ENCODE measurements at regions not wholly inside any gene's neighbourhood (a gene's known extent, or its start where the extent isn't known, plus 50 kb on each side); places are given as distances from the start of the nearest gene placed in this dataset.

DNA sequence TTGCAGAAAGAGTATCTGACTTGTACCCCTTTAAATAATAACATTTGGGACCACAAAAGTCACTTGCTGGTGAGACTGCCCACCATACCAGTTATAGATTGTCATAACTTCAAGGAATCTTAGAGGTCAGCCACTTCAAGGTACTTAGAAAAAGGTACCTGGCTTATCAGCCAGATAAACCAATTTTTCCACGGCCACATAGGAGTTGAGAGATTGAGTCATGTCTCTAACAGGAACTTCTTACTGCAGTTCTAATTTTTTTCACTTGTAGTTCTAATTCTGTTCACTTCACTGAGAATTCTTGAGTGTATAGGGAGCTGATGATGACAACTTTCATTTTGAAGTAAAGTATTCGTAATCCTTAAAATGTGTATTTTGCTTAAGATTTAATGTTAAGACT is 317.1 kb upstream of the CBLB start:
- intact Hi-C loops (cut with DNase I), result no loop called here
- DNase-seq (no peak), ATAC-seq (no peak)

DNA sequence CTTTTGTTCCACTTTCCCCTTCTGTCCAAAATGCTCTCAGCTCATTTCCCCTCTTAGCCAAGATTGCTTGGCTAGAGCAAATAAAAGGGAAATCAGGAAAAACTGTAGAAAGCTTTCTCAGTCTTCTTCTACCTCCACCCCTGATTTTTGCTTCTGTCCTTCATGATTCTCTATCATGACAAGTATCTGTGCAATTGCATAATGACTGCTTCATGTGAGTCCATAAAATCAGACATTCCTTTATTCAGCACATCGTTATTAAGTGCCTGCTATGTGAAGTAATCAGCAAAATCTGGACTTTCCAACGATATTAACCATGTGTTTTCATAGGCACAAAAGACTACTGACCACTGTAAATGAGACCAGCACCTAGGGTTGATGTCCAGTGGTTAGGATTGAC is 321.5 kb upstream of the CBLB start:
- intact Hi-C loops (cut with DNase I), result no loop called here
- no peak for DNase-seq
- no peak for ATAC-seq

DNA sequence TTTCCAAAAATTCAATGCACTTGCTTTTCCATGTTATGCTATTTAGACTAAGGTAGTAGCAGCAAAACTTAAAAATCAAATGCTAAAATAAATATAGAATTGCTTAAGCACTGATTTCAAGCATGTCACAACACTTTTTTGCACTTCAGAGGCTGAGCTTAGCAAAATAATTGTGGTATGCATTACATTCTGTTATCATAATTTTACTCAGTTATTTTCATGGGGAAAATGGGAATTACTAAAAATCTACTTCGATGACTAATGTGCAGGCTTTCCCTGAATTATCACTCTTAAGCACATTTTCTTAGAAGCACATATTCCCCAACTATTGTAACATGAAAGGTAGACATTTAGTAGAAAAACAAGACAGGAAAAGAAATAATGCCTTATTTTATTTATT is 322.4 kb upstream of the CBLB start:
- intact Hi-C loops (cut with DNase I), result no loop called here
- no peak for ATAC-seq
- DNase-seq, result no peak

DNA sequence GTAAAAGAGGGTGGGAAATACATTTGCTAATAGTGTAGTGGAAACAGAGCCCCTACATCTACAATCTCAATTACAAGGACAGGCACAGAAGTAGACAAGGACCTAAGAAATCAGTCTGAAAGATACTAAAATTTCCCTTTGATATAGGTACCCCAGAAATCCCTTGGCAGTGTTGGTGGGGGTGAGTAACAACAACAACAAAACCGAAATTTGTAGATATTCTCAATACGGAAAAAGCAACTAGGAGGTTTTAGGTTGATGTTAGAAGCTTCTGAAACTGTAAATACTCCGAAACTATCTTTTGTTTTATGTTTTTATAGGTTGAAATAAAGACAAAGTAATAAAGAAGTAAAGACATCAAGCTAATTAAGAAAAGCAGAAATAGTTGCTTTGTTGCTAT is 323.1 kb upstream of the CBLB start:
- DNase-seq (no peak), ATAC-seq (no peak)
- intact Hi-C loops (cut with DNase I), result no loop called here

DNA sequence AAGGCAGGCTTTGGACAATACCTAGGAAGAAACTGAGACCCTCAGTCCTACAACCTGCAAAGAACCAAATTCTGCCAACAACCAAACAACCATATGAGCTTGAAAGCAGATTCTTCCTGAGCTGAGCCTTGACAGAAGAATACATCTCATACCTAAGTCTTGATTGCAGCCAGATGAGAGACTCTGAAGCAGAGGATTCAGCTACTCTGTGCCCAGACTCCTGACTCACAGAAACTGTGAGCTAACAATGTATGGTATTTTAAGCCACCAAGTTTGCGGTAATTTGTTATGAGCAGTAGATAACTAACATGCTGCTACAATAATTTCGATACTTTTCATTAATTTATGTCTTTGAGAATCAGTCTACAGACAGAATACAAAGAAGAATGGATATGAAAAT is 325.1 kb upstream of the CBLB start:
- no peak for DNase-seq
- intact Hi-C loops (cut with DNase I), result no loop called here
- no peak for ATAC-seq

DNA sequence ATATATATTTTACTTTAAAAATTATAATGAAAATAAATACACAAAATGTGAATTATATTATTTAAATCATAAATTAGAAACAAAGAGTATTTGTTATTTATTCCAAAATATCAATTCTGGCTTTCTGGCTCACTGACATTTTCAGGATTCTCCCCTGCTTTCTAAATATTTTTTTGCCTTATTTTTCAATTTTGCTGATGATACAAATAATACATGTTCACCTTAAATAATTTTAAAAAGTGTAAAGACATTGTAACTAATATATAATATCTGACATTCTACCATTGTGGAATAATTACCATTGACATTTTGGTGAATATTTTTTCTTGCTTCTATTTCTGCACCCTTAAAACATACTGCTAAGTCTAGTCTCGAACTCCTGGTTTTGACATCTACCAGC is 325.9 kb upstream of the CBLB start:
- ATAC-seq (no peak), DNase-seq (no peak)
- intact Hi-C loops (cut with DNase I), result no loop called here

DNA sequence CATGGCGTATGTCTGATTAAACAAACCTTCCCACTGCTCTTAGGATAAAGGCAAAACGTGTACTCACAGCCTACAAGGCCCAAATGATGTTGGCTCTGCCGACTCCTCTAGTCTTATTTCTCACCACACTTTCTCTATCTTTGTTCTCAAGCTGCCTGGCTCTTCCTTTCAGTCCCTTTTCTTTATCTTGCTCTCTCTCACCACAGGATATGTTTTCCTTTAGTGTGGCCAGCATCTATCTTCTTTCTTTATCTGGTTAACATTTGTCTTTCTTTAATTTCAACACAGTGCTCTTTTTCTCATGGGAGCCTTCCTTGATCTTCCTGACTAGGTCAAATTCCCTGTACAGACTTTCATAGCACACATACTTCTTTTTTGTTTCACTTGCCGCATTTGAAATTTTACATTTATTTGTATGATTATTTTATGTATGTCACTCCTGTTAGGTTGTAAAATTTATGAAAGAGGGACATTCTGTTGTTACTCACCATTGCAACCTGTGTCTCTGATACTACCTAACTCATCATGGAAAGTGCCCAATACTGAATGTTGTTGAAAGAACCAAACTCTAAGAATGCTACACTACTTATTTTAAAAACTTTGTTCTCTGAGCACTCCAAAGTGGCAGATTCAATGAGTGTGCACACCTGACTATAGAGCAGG is 328.9 kb upstream of the CBLB start:
- intact Hi-C loops (cut with DNase I), result no loop called here
- ATAC-seq (no peak), DNase-seq (no peak)

DNA sequence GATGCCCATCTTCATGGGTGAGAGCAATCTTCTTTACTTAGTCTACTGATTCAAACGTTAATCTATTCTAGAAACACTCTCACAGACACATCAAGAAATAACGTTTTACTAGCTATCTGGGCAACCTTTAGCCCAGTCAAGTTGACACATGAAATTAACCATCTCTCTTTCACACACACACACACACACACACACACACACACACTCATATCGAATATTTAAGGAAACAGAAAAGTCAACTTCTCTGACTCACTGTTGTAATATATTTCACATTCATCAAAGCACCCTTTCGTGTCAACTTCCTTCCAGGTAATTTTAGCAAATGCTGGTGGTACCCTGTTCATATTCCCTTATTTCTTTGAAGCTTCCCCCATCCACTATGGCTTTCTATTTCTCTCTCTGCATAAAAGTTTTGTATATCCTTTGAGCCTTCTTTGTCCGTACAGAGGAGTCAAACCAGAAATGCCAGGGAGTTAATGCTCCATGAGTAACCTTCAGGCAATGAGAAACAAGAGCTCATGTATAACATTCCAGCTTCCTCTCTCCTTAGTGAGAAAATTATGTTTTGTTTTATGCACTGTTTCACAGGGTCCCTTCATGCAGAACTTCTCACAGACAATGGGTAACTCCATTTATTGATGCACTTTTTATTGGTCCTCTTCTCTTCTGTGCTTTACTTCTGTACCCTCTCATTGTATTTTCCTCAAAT is 335.5 kb upstream of the CBLB start:
- intact Hi-C loops (cut with DNase I), result no loop called here
- no peak for ATAC-seq
- DNase-seq, result no peak

DNA sequence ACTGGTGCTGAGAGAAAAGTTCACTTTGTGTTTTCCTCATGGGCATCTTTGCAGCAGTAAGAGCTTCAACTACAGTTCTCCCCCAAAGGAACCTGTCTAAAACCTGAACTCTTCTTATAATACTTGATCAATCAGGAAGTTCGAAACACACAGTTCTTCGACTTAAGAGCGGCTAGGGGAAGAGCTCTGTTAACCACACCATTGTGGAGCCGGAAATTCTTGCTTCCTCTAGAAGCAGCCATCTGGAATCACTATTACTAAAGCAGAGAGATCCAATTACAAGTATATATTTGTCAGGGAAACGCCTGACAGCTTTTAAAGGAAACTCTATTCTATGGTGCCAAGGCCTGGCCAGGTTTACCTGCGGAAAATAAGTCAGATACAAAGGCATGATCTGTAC is 337.3 kb upstream of the CBLB start:
- DNase-seq (no peak), ATAC-seq (peak in 1 of 2 donors; percentile 67)
- intact Hi-C loops (cut with DNase I), result no loop called here

DNA sequence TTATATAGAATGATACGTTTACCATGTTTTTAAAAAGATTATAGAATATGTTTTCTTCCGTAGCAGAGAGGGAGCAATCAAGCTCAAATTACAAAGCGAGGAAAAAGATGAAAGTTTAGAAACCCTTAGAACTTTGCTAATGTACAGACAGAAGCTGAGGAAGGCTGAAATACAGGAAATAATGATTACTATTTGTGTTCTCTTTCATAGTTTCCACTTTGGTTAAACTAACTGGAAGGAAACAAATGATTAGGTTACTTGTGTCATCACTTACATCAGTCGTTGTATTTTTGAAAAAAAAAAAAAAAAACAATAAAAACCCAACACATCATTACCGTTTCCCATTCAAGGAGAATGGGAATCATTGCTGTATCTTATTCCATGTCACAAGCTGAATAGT is 337.8 kb upstream of the CBLB start:
- DNase-seq, result no peak
- intact Hi-C loops (cut with DNase I), result no loop called here

DNA sequence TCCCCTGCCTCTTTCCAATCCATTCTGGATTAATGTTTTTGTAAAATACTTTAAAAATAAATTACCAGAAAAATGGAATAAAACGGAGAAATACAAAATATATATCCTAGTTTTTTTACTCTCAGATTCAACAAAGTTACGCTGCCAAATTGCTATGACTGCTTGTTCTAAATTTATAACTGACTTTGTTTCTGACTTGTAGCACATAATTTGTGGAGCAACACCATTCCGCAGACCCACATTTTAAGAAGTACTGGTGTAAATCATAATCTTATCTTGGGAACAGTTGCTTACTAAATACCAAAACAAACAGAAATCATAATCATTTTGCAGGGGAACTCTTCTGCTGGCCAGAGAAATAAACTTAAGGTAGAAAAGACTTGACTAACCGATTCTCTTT is 339.4 kb upstream of the CBLB start:
- DNase-seq, result no peak
- intact Hi-C loops (cut with DNase I), result no loop called here
- no peak for ATAC-seq

More for the DNA sequence above, 337.8 kb upstream of the CBLB start:
- no peak for ATAC-seq

DNA sequence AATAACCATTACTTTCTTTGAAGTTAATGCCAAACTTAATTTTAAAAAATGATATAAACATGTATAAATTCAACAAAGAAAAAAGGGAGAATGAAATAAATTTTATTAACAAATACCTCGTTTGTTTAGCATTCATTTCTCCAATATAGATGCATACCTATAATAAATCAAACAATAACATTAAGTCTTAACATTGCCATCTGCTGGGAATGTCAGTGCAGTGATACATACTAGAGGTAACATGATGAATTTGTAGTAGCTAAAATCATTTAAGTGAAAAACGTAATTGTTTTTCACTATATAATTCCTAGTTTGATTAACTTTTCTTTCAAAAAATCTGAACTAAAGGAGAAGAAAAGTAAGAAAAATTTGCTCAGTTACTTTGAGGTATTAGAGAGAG is 340.2 kb upstream of the CBLB start:
- intact Hi-C loops (cut with DNase I), result no loop called here

DNA sequence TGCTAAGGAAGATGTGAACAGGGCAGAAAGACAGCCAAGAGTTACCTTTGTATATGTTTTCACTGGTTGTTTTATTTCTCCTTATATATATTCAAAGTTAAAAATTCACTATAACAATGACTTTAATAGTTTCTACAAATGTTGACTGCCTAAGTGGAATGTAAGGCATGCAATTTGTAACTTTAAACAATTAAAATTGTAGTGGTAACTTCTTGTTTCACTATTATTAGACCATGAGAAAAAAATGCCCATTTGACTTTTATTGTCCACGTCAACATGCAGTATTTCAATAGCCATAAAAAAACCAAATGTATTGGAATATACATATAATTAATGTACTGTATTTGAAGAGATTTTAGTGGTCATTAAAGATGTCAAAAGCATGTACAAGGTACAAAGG is 340.7 kb upstream of the CBLB start:
- no peak for ATAC-seq
- DNase-seq, result no peak
- intact Hi-C loops (cut with DNase I), result no loop called here

More for the DNA sequence above, 340.2 kb upstream of the CBLB start:
- DNase-seq (no peak), ATAC-seq (peak in 1 of 2 donors; percentile 74)

DNA sequence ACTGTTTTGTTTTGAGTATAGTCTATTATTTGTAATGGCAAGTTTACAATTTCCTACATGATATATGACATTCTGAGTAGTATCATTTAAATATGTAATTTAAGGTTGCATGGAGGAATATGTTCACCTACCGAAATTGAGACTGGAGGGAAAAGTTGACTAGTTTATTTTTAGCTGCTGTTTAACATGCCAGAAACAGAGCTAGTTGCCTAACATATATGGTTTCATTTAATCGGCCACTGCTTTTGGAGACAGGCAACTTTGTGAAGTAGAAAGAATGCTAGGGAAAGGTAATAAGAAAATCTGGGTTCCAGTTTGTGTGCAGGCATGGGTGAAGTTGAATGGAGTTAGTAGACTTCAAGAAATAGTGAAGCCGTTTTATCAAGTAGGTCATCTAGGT is 342.1 kb upstream of the CBLB start:
- ATAC-seq, result no peak
- intact Hi-C loops (cut with DNase I), result no loop called here
- DNase-seq, result no peak

DNA sequence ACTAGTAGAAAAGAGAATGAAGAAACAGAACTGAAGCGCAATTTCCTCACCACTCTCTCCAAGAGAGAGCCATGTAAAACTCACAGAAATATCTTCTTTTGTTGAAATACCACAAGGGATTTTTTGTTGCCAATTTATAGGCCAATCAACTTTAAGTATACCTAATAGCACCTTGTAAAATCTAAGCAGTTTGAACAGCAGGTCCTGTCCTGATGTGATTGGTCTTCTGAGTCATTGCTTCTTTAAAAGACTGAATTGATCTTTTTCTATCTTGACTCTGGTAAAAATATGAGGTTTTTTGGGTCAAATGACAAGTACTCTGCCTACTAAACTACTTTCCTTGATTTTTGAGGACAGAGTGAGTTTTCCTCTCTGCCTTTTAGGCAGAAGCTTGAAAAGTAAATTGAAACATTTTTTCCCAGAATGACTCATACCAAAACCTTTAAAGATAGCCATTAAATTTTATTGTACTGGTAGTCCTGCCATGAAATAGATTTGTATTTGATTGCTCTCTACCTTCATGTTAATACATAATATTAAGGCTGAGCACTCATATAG is 343.9 kb upstream of the CBLB start:
- intact Hi-C loops (cut with DNase I), result no loop called here
- DNase-seq (no peak), ATAC-seq (no peak)

DNA sequence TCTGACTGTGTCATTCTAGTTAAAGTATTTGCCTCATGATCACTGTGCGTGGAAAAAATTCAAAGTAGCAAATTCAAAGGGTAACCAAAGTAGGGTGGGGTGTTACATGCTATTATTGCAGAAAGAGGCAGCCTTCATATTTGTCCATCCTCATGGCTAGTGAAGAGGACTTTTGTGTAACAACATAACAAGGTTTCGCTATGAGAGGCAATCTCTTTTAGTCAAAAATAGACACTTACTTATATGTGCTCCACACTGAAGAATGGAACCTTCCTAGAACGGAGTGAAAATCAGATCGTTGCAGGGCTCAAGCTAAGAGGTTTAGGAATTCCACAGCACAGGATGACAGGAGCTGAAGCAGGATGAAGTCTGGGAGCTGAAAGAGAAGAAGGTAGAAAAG is 345.1 kb upstream of the CBLB start:
- intact Hi-C loops (cut with DNase I), result no loop called here
- DNase-seq, result no peak
- no peak for ATAC-seq

DNA sequence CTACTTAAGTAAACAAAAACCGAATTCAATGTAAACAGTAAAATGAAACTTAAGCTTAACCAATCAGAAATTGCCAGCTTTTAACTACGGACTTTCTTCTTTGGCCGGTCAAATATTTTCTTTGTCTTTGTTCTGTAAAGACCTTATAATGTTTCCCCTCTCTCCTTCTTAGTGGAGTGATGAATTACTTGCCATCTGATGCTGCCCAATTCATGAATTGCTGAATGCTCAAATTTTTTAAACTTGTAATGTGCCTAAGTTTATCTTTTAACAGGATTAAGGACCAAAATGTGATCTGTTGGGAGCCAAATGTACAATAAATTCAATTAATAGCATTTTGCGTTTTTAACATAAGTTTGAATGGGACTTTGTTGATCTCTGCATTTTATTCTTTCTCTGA is 345.8 kb upstream of the CBLB start:
- DNase-seq (no peak), ATAC-seq (no peak)
- intact Hi-C loops (cut with DNase I), result no loop called here

DNA sequence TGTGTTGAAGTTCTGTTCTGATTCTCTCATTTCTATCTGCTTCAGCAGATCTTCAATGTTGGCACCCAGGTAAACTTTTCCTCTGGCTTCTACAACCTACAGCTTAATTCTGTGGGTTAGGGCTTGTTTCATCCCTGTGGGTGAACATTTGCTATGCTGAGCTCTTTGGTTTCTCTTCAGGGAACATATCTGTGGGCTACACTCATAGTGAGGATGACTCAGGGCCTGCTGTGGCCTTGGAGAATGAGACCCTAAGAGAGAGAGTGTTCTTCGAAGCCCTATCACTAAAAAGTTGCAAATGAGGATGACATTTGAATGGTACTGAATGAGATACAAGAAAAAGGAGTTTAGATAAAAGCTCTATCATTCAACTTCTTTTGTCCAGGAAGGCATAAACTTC is 346.2 kb upstream of the CBLB start:
- intact Hi-C loops (cut with DNase I), result no loop called here
- DNase-seq (no peak), ATAC-seq (no peak)

DNA sequence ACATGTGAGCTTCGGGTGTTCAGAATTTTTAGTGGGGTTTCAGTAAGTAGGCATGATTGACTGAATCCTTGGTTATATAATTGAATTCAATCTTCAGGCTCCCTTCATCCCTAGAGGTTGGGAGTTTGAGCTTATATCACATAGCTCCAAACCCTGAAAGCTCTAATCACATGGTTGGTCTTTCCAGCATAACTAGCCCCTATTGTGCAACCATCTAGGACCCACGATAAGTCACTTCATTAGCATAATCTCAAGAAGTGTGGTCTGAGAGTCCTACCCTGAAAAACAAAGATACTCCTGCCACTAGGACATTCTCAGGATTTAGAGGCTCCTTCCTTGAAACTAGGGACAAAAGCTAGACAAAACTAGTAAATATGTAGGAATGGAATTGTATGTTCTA is 348.9 kb upstream of the CBLB start:
- intact Hi-C loops (cut with DNase I), result no loop called here
- no peak for ATAC-seq
- no peak for DNase-seq

DNA sequence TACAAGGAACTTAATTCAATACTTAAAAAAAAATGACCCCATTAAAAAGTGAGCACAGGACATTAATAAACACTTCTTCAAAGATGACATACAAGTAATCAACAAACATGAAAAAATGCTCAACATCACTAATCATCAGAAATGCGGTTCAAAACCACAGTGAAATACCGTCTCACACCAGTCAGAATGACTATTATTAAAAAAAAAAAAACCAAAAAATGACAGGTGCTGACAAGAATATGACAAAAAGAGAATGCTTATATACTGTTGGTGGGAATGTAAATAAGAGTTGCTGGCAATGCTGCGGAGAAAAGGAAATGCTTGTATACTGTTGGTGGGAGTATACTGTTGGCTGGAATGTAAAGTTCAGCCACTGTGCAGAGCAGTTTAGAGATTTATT is 358.3 kb upstream of the CBLB start:
- intact Hi-C loops (cut with DNase I), result no loop called here
- ATAC-seq (no peak), DNase-seq (no peak)

DNA sequence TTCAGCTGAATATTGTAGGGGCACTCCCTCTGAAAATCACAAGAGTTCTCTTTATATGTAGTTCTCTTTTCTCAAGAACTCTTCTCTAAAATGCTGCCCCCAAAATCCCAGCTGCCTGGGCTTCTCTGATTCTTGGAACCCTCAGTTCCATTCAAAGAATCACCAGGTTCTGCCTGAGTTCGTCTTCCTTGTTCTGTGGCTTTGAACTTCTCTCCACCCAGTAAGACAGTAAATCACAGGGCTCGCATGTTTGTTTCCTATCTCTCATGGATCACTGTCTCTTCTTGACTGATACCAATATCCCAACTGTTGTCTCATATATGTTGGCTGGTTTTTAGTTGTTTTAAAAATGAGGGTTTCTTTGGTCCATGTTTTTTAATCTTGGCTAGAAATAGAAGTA is 359.5 kb upstream of the CBLB start:
- intact Hi-C loops (cut with DNase I), result no loop called here
- DNase-seq (no peak), ATAC-seq (no peak)

All from left cardiac atrium (tissue), 4 donors.